KMS-11 (cell line): ENCODE measurements at regions not wholly inside any gene's neighbourhood (a gene's known extent, or its start where the extent isn't known, plus 50 kb on each side); places are given as distances from the start of the nearest gene placed in this dataset.

Source experiments
- H2AFZ ChIP-seq: fragments of 200-600 bp; sonication (generic); 2 replicates; pipeline ENCODE4 v1.6.1; 2016; ENCODE audit warnings: antibody characterized with exemption, mixed run types, low read depth
- H3K27ac ChIP-seq: fragments of 200-600 bp; sonication (generic); 2 replicates; pipeline ENCODE4 v1.6.1; 2016; ENCODE audit warnings: mild to moderate bottlenecking, mixed run types
- H3K27me3 ChIP-seq: fragments of 200-600 bp; sonication (generic); 2 replicates; pipeline ENCODE4 v1.6.1; 2017; ENCODE audit warnings: mild to moderate bottlenecking, low read depth, mixed run types, moderate library complexity; ENCODE audit not compliant: insufficient read depth
- H3K36me3 ChIP-seq: fragments of 200-600 bp; sonication (generic); 2 replicates; pipeline ENCODE4 v1.6.1; 2017; ENCODE audit warnings: mild to moderate bottlenecking, mixed run types; ENCODE audit not compliant: insufficient read depth
- H3K4me1 ChIP-seq: fragments of 200-600 bp; sonication (generic); 2 replicates; pipeline ENCODE4 v1.6.1; 2016; ENCODE audit warnings: mild to moderate bottlenecking, low read depth, mixed run types; ENCODE audit not compliant: poor library complexity, severe bottlenecking
- H3K4me2 ChIP-seq: fragments of 200-600 bp; sonication (generic); 2 replicates; pipeline ENCODE4 v1.7.0; 2016; ENCODE audit warnings: mild to moderate bottlenecking, mixed run types
- H3K4me3 ChIP-seq: fragments of 200-600 bp; sonication (generic); IDR thresholded peaks from 2 replicates; pipeline ENCODE4 v1.6.1; 2017; ENCODE audit warnings: low read depth, low read length, mixed read lengths; ENCODE audit not compliant: insufficient read depth
- H3K79me2 ChIP-seq: fragments of 200-600 bp; sonication (generic); 2 replicates; pipeline ENCODE4 v1.6.1; 2016; ENCODE audit warnings: low read depth, mixed run types; ENCODE audit not compliant: insufficient read depth
- H3K9ac ChIP-seq: fragments of 200-600 bp; sonication (generic); 2 replicates; pipeline ENCODE4 v1.6.1; 2016; ENCODE audit warnings: mild to moderate bottlenecking, mixed run types
- H4K20me1 ChIP-seq: fragments of 200-600 bp; sonication (generic); 2 replicates; pipeline ENCODE4 v1.6.1; 2016; ENCODE audit warnings: mild to moderate bottlenecking, mixed run types; ENCODE audit not compliant: insufficient read depth
- TF ChIP-seq, protein P1 (sequence below): fragments of 200-600 bp; sonication (generic); conservative IDR thresholded peaks from 2 replicates; pipeline ENCODE4 v1.6.1; 2017; ENCODE audit warnings: low read depth, mild to moderate bottlenecking, antibody characterized with exemption, low read length, moderate library complexity, mixed read lengths

DNA sequence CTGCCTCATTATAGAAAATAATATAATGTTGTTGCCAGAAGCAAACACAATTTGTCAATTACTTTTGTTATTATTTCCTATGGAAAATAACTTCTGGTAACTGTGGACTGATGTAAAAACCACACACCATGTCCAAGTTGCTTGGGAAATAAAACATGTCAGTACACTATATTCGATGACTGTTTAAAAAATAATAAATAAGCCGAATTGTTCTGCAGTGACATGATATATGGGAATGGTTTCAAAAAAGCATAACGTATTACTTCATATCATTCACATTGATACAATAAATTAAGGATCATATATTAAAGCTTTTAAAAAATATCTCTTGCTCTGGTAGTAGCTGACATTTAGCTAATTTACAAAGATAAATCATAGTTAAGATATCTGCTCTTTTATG, 2062.1 kb downstream of the PCDH9 start:
- H3K4me3 ChIP-seq = no peak overlapping the region
- no peaks in the 10 kb centered on the region for H3K36me3 ChIP-seq
- no peaks in the 10 kb centered on the region for H3K27me3 ChIP-seq
- H3K79me2 ChIP-seq = no peaks in the 10 kb centered on the region
- H2AFZ ChIP-seq = no peak overlapping the region
- H3K4me1 ChIP-seq = peaks cover 8% of the 10 kb centered on the region
- no peak overlapping the region for H3K4me2 ChIP-seq
- H4K20me1 ChIP-seq = no peaks in the 10 kb centered on the region
- no peak overlapping the region for H3K27ac ChIP-seq
- TF ChIP-seq, protein P1, sequence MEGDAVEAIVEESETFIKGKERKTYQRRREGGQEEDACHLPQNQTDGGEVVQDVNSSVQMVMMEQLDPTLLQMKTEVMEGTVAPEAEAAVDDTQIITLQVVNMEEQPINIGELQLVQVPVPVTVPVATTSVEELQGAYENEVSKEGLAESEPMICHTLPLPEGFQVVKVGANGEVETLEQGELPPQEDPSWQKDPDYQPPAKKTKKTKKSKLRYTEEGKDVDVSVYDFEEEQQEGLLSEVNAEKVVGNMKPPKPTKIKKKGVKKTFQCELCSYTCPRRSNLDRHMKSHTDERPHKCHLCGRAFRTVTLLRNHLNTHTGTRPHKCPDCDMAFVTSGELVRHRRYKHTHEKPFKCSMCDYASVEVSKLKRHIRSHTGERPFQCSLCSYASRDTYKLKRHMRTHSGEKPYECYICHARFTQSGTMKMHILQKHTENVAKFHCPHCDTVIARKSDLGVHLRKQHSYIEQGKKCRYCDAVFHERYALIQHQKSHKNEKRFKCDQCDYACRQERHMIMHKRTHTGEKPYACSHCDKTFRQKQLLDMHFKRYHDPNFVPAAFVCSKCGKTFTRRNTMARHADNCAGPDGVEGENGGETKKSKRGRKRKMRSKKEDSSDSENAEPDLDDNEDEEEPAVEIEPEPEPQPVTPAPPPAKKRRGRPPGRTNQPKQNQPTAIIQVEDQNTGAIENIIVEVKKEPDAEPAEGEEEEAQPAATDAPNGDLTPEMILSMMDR = no peak
- H3K9ac ChIP-seq = no peak overlapping the region

DNA sequence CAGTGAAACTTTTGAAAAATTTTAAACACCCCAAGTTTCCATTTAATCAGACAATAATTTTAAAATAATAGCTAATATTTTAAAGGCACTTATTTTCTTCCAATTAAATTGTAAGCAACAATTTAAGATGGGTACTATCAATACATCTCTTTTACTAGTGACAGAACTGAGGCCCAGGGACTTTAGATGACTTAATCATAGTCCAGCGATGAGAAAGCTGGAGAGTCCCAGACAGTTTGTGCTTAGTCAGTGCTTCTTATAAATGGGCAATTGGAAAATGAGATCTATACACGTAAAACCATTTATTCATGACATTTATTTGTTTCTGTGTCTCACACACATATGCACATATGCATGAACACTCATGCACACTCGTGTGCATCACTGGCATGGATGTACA, 2063.5 kb downstream of the PCDH9 start:
- H3K4me2 ChIP-seq = no peak overlapping the region
- no peaks in the 10 kb centered on the region for H4K20me1 ChIP-seq
- H3K4me3 ChIP-seq = no peak overlapping the region
- H3K9ac ChIP-seq = no peak overlapping the region
- H3K27me3 ChIP-seq = no peaks in the 10 kb centered on the region
- no peaks in the 10 kb centered on the region for H3K36me3 ChIP-seq
- H3K4me1 ChIP-seq = peaks cover 8% of the 10 kb centered on the region
- no peak overlapping the region for H3K27ac ChIP-seq
- TF ChIP-seq, protein P1 = no peak
- no peak overlapping the region for H2AFZ ChIP-seq
- H3K79me2 ChIP-seq = no peaks in the 10 kb centered on the region

DNA sequence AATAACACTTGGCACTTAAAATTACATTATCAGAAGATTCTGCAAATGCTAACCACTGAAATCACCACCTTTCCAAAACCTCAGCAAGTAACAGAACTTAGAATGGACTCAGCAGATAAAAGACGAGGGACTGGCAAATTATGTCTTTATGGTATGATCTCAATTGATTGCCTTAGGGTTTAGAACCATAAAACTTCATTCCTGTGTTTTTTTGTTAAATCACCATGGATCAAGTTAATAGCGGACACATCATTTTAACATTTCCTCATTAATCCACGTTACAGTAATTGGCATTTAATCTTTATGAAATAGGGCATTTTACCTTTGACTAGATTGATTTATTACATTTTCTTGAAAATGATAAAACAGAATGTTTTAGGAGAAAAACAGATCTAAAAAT, 2070.3 kb downstream of the PCDH9 start:
- no peaks in the 10 kb centered on the region for H3K79me2 ChIP-seq
- H3K27ac ChIP-seq = no peak overlapping the region
- no peaks in the 10 kb centered on the region for H3K36me3 ChIP-seq
- no peak overlapping the region for H2AFZ ChIP-seq
- H3K4me3 ChIP-seq = no peak overlapping the region
- no peaks in the 10 kb centered on the region for H4K20me1 ChIP-seq
- H3K27me3 ChIP-seq = no peaks in the 10 kb centered on the region
- peaks cover 9% of the 10 kb centered on the region for H3K4me1 ChIP-seq
- TF ChIP-seq, protein P1 = no peak
- no peak overlapping the region for H3K9ac ChIP-seq
- no peak overlapping the region for H3K4me2 ChIP-seq

DNA sequence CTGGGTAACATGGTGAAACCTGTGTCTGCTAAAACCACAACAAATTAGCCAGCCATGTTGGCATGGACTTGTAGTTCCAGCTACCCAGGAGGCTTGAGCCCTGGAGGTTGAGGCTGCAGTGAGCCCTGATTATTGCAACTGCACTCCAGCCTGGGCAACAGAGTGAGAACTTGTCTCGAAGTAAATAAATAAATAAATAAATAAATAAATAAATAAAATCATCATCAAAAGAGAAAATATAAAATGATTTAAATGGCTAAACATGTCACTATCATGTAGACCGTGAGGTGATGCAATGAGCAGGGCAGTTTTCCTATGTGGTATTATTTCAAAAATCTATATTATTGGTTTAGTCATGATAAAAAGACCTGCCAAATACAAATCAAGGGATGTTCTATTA, 2074.3 kb downstream of the PCDH9 start:
- Histone ChIP-seq H3K9ac (no peak overlapping the region), H3K4me2 (no peak overlapping the region), H3K79me2 (no peaks in the 10 kb centered on the region), H3K4me1 (peaks cover 29% of the 10 kb centered on the region), H4K20me1 (no peaks in the 10 kb centered on the region), H3K36me3 (no peaks in the 10 kb centered on the region), H3K4me3 (no peak overlapping the region), H2AFZ (no peak overlapping the region), H3K27ac (no peak overlapping the region), H3K27me3 (no peaks in the 10 kb centered on the region)
- TF ChIP-seq, protein P1 = no peak
